Stomach (tissue), 8 donors: ENCODE measurements at regions not wholly inside any gene's neighbourhood (a gene's known extent, or its start where the extent isn't known, plus 50 kb on each side); places are given as distances from the start of the nearest gene placed in this dataset.

Experiments
- DNase-seq, 2 donors: peaks; one replicate each; pipeline versions ENCODE4 v3.0.0 to v3.0.0-alpha.2; 2013 to 2019
- H3K27ac ChIP-seq, 5 donors: fragments of 200-600 bp in 4 of 5; sonication (generic) in 4 of 5; one replicate each; pipeline ENCODE4 v1.5.1; 2013 to 2019; ENCODE audit warnings: mild to moderate bottlenecking in 1 of 5, moderate library complexity in 1 of 5
- H3K27me3 ChIP-seq, 3 donors: fragments of 200-600 bp; sonication (generic); one replicate each; pipeline ENCODE4 v1.5.1; 2017 to 2019; ENCODE audit warnings: mixed run types in 1 of 3
- H3K36me3 ChIP-seq, 4 donors: fragments of 200-600 bp; sonication (generic); 1 replicate in 3 of 4; 2 replicates in 1 of 4; pipeline ENCODE4 v1.5.1; 2016 to 2019
- H3K4me1 ChIP-seq, 4 donors: fragments of 200-600 bp; sonication (generic); one replicate each; pipeline ENCODE4 v1.5.1; 2016 to 2019
- H3K4me3 ChIP-seq, 4 donors: fragments of 200-600 bp; sonication (generic) in 3 of 4; one replicate each; pipeline ENCODE4 v1.5.1; 2016 to 2019; ENCODE audit warnings: mild to moderate bottlenecking in 1 of 4
- H3K9me3 ChIP-seq, 4 donors: fragments of 200-600 bp; sonication (generic); one replicate each; pipeline ENCODE4 v1.5.1; 2016 to 2019
- EP300 ChIP-seq: sonication (generic); formaldehyde crosslinking; IDR thresholded peaks from one replicate; pipeline ENCODE4 v1.6.1; 2017; ENCODE audit warnings: antibody characterized with exemption
- POLR2A ChIP-seq, 4 donors: fragments of 450-650 bp; IDR thresholded peaks; one replicate each; pipeline ENCODE4 v1.6.1; 2016; ENCODE audit warnings: antibody characterized with exemption in 4 of 4, control low read depth in 2 of 4, mild to moderate bottlenecking in 1 of 4, moderate library complexity in 1 of 4
- POLR2AphosphoS5 ChIP-seq, 3 donors: sonication (generic); formaldehyde crosslinking; IDR thresholded peaks; one replicate each; pipeline ENCODE4 v1.6.1; 2016; ENCODE audit warnings: antibody characterized with exemption in 3 of 3
- WGBS, 5 donors: extraction: QIAGEN DNeasy Blood & Tissue Kit in 3 of 5; methylation state at CpG; one replicate each; pipeline versions ENCODE4 v1.1.5 to v1.1.7; 2013 to 2018; 5-methylcytosine and 5-hydroxymethylcytosine counted together
- intact Hi-C: fragments of 100-400 bp; cut with DNase I; formaldehyde crosslinking; loops from one replicate; pipeline ENCODE4 v1.15.1; 2023; ENCODE audit warnings: low total_unique reads
- TF ChIP-seq, protein P1 (sequence below), 7 experiments: fragments of 450-650 bp in 4 of 7; fragments of 200-600 bp in 3 of 7; sonication (generic) in 3 of 7; IDR thresholded peaks; one replicate each; pipeline ENCODE4 v1.5.1; 2016 to 2019; ENCODE audit warnings: antibody characterized with exemption in 7 of 7, control low read depth in 2 of 7, mild to moderate bottlenecking in 1 of 7
- donor health status: healthy with polysubstance abuse.
- donor health status: Bipolar disorder and iron deficiency.
- donor health status: healthy.

DNA sequence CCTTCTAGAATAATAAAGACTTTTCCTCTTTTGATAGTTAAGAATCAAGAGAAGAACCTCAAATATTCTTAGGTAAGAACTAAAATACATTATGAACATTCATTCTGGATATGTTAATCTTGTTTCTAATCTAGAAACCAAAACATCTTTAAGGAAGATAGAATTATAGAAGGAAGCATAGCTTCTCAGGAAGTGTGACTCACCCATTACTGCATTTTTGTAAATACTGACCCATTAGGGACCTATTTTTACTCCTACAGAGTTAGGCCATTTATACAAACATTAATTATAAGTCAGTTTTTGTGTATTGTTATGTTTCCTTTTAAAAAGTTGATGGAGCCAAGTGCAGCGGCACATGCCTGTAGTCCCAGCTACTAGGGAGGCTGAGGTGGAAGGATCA lies 147.1 kb downstream of the NUFIP1 start:
- intact Hi-C loops, result no loop called here
- Histone ChIP-seq H3K36me3 (no peaks in the 10 kb centered on the region), H3K4me1 (peaks cover 0 to 13% (median 0%) of the 10 kb centered on the region in 4 donors), H3K4me3 (no peak overlapping the region), H3K27me3 (no peaks in the 10 kb centered on the region), H3K27ac (peak overlapping the region in 2 of 5 donors; percentile 17), H3K9me3 (no peaks in the 10 kb centered on the region)
- TF ChIP-seq POLR2AphosphoS5 (IDR thresholded peaks at IDR 0.05) (no peak), EP300 (no peak), POLR2A (IDR thresholded peaks at IDR 0.05) (no peak)
- TF ChIP-seq, protein P1, sequence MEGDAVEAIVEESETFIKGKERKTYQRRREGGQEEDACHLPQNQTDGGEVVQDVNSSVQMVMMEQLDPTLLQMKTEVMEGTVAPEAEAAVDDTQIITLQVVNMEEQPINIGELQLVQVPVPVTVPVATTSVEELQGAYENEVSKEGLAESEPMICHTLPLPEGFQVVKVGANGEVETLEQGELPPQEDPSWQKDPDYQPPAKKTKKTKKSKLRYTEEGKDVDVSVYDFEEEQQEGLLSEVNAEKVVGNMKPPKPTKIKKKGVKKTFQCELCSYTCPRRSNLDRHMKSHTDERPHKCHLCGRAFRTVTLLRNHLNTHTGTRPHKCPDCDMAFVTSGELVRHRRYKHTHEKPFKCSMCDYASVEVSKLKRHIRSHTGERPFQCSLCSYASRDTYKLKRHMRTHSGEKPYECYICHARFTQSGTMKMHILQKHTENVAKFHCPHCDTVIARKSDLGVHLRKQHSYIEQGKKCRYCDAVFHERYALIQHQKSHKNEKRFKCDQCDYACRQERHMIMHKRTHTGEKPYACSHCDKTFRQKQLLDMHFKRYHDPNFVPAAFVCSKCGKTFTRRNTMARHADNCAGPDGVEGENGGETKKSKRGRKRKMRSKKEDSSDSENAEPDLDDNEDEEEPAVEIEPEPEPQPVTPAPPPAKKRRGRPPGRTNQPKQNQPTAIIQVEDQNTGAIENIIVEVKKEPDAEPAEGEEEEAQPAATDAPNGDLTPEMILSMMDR (IDR thresholded peaks at IDR 0.05), result no peak
- no peak for DNase-seq
- WGBS, 5 donors, result 36 to 69% (median 61%) methylated on average over 1 of the region's 1 CpG

DNA sequence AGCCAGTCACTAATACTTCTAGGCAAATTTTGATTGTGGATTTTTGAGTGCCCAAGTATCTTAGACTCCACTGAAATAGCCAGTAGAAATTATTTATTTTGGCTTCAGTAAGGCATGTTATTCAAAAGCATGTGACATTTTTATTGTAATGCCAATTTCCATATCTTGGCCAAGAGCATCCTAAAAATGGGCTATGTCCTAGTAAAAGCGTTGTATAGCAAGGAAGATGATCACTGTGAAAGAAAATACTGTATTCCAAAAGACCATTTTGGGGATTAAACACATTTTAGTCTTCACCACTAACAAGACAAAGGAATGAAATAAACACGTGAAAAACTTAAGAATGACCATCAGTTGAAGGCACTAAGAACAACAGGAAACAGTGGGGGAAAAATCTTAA lies 149.1 kb downstream of the NUFIP1 start:
- Histone ChIP-seq H3K4me1 (peaks cover 0 to 13% (median 0%) of the 10 kb centered on the region in 4 donors), H3K27me3 (no peaks in the 10 kb centered on the region), H3K4me3 (no peak overlapping the region), H3K36me3 (no peaks in the 10 kb centered on the region), H3K9me3 (no peaks in the 10 kb centered on the region), H3K27ac (no peak overlapping the region)
- no peak for TF ChIP-seq POLR2AphosphoS5 (IDR thresholded peaks at IDR 0.05)
- TF ChIP-seq EP300, result no peak
- TF ChIP-seq POLR2A (IDR thresholded peaks at IDR 0.05), result no peak
- TF ChIP-seq, protein P1 (IDR thresholded peaks at IDR 0.05), result no peak
- 37 to 52% (median 38%) methylated on average over 2 of the region's 2 CpGs for WGBS, 5 donors
- no peak for DNase-seq
- intact Hi-C loops, result no loop called here

DNA sequence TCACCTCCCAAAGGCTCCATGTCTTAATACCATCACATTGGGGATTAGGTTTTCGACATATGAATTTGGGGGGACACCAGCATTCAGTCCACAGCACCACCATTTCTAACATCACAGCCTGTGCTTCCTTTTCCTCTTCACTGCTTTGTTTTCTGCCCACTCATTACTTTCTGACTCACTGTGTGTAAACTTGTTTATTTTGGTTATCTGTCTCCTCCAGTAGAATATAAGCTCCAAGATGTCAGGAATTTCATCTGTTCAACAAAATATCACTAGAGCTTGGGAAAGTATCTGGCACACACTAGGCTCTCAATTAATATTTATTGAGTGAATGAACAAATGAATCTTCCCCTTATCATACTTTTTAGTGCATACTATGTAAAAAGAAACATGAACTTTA lies 152.0 kb downstream of the NUFIP1 start:
- H3K27me3 ChIP-seq, result no peaks in the 10 kb centered on the region
- DNase-seq, result no peak
- no peak overlapping the region for H3K27ac ChIP-seq
- no peaks in the 10 kb centered on the region for H3K36me3 ChIP-seq
- H3K4me3 ChIP-seq, result no peak overlapping the region
- TF ChIP-seq, protein P1 (IDR thresholded peaks at IDR 0.05), result no peak
- TF ChIP-seq POLR2A (IDR thresholded peaks at IDR 0.05) (no peak), EP300 (no peak), POLR2AphosphoS5 (IDR thresholded peaks at IDR 0.05) (no peak)
- H3K4me1 ChIP-seq, result peaks cover 0 to 2% (median 0%) of the 10 kb centered on the region in 4 donors
- no peaks in the 10 kb centered on the region for H3K9me3 ChIP-seq
- WGBS, 5 donors, result 85 to 97% (median 92%) methylated on average over 1 of the region's 1 CpG
- intact Hi-C loops, result no loop called here

DNA sequence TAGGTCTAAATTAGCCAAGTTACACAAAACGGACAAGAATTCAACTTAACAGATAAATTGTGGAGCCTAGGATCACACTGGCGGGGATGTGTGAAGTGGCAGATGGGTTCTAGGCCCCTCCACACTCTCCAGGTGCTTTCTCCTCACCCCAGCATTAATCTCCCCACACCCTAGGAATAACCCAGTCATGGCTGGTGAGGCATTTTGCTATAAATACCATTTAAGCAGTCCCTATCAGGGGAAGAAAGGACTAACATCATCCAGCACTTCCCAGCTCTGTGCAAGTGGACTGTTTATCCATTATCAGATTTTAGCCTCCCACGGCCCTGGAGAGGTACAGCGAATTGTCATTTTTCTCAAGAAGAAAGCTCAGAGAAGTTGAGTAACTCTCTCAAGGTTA lies 154.9 kb downstream of the NUFIP1 start:
- no peaks in the 10 kb centered on the region for H3K36me3 ChIP-seq

More for the DNA sequence above, 154.9 kb downstream of the NUFIP1 start:
- H3K4me1 ChIP-seq, result no peaks in the 10 kb centered on the region
- 71 to 83% (median 74%) methylated on average over 4 of the region's 4 CpGs for WGBS, 5 donors
- TF ChIP-seq POLR2A (IDR thresholded peaks at IDR 0.05) (no peak), POLR2AphosphoS5 (IDR thresholded peaks at IDR 0.05) (no peak), EP300 (no peak)
- TF ChIP-seq, protein P1 (IDR thresholded peaks at IDR 0.05), result no peak
- intact Hi-C loops, result no loop called here
- DNase-seq, result no peak
- no peak overlapping the region for H3K4me3 ChIP-seq
- H3K27ac ChIP-seq, result no peak overlapping the region
- H3K27me3 ChIP-seq, result no peaks in the 10 kb centered on the region
- H3K9me3 ChIP-seq, result no peaks in the 10 kb centered on the region
